Activated CD4-positive, alpha-beta T cell treated with anti-CD3 and anti-CD28 coated beads for 36 hours (primary cell): ENCODE measurements at regions not wholly inside any gene's neighbourhood (a gene's known extent, or its start where the extent isn't known, plus 50 kb on each side); places are given as distances from the start of the nearest gene placed in this dataset.

ENCODE experiments used
- ATAC-seq: fragments of 200-7000 bp; cut with Tn5 transposase; one replicate; pipeline ENCODE4 v1.10.0; 2021; ENCODE audit warnings: mild to moderate bottlenecking, moderate library complexity
- CTCF ChIA-PET: fragments of 350-600 bp; sonication (Branson Sonifier 250); formaldehyde crosslinking; loops from one replicate; lab custom pipeline; 2021; ENCODE audit warnings: antibody characterized with exemption; lab: Charles Lee
- POLR2A ChIA-PET: fragments of 350-600 bp; sonication (Branson Sonifier 250); formaldehyde crosslinking; loops from one replicate; lab custom pipeline; 2021; ENCODE audit warnings: antibody characterized with exemption, inconsistent platforms; lab: Charles Lee
- DNase-seq: peaks from one replicate; pipeline ENCODE4 v3.0.0-alpha.2; 2020
- H3K27ac Mint-ChIP-seq: one replicate; pipeline ENCODE4 v1.8.0; 2021; ENCODE audit warnings: mixed read lengths
- H3K27me3 Mint-ChIP-seq: one replicate; pipeline ENCODE4 v1.8.0; 2021; ENCODE audit warnings: mixed read lengths
- H3K36me3 Mint-ChIP-seq: one replicate; pipeline ENCODE4 v1.8.0; 2021; ENCODE audit warnings: low read depth, mixed read lengths
- H3K4me1 Mint-ChIP-seq: one replicate; pipeline ENCODE4 v1.8.0; 2021; ENCODE audit warnings: mixed read lengths
- H3K4me3 Mint-ChIP-seq: one replicate; pipeline ENCODE4 v1.8.0; 2021; ENCODE audit warnings: mild to moderate bottlenecking, moderate library complexity, mixed read lengths
- H3K9me3 Mint-ChIP-seq: one replicate; pipeline ENCODE4 v1.8.0; 2021; ENCODE audit warnings: low read depth, mixed read lengths
- intact Hi-C, 2 experiments: fragments of 100-400 bp; cut with DNase I in 1 of 2; cut with micrococcal nuclease in 1 of 2; formaldehyde crosslinking; loops; one replicate each; pipeline versions ENCODE4 v1.14.2 to v1.15.1; 2022 to 2024; cut with DNase I, micrococcal nuclease

DNA sequence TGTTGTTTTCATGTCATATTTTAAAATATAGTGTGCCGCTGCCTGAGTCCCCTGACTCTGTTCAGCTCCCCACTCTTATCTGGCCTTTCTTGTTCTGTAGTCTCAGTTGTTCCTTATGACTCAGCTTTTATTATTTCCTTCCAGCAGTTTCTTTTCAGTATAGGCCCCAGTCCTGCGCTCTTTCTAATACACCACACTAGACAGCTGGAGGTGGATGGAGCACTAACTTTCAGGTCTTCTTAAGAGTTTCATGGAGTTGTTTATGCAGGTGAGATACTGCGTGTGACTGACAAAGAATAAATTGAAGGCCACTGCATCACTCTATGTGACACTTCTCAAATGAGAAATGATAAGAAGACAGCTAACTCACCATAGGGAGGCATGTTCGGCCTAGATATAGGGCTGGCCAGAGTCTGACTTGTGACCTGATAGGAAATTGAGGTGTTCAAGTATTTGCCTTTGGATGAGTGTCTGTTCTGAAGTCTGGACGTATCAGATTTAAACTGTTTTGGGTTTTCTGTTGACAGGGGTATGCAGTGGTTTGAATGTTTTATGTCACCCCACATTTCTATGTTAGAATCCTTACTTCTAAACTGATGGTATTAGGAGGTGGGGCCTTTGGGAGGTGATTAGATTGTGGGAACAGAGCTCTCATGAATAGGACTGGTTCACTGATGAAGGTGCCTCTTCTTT, 60.8 kb upstream of the CLMN start:
- peaks cover 14% of the 10 kb centered on the region for H3K9me3 Mint-ChIP-seq
- H3K27ac Mint-ChIP-seq, result no peak overlapping the region
- no peaks in the 10 kb centered on the region for H3K4me1 Mint-ChIP-seq
- H3K4me3 Mint-ChIP-seq, result no peak overlapping the region
- peaks cover 14% of the 10 kb centered on the region for H3K27me3 Mint-ChIP-seq
- ChIA-PET POLR2A (no interaction called here), CTCF (no interaction called here)
- H3K36me3 Mint-ChIP-seq, result peaks cover 4% of the 10 kb centered on the region
- no peak for ATAC-seq
- DNase-seq, result no peak
- intact Hi-C loops, result no loop called here

GRCh38 chr14:95379634-95380033, 59.9 kb upstream of the CLMN start:
- Mint-ChIP-seq H3K36me3 (peaks cover 4% of the 10 kb centered on the region), H3K4me1 (no peaks in the 10 kb centered on the region), H3K9me3 (peaks cover 14% of the 10 kb centered on the region), H3K27me3 (peaks cover 15% of the 10 kb centered on the region), H3K27ac (no peak overlapping the region), H3K4me3 (no peak overlapping the region)
- DNase-seq, result no peak
- ChIA-PET CTCF (interaction anchor here (1.2 kb wide), 1 partner anchor 14 kb away, joined by 3 read pairs; no protein-coding TSS in a partner anchor), POLR2A (no interaction called here)
- intact Hi-C loops, result no loop called here
- no peak for ATAC-seq

GRCh38 chr14:95375539-95376109, 55.9 kb upstream of the CLMN start:
- ChIA-PET CTCF (no interaction called here), POLR2A (no interaction called here)
- no peak overlapping the region for H3K27ac Mint-ChIP-seq
- intact Hi-C loops, result no loop called here
- no peaks in the 10 kb centered on the region for H3K4me1 Mint-ChIP-seq
- peaks cover 22% of the 10 kb centered on the region for H3K27me3 Mint-ChIP-seq
- ATAC-seq (no peak), DNase-seq (no peak)
- no peak overlapping the region for H3K4me3 Mint-ChIP-seq
- H3K9me3 Mint-ChIP-seq, result peaks cover 13% of the 10 kb centered on the region
- peaks cover 4% of the 10 kb centered on the region for H3K36me3 Mint-ChIP-seq

DNA sequence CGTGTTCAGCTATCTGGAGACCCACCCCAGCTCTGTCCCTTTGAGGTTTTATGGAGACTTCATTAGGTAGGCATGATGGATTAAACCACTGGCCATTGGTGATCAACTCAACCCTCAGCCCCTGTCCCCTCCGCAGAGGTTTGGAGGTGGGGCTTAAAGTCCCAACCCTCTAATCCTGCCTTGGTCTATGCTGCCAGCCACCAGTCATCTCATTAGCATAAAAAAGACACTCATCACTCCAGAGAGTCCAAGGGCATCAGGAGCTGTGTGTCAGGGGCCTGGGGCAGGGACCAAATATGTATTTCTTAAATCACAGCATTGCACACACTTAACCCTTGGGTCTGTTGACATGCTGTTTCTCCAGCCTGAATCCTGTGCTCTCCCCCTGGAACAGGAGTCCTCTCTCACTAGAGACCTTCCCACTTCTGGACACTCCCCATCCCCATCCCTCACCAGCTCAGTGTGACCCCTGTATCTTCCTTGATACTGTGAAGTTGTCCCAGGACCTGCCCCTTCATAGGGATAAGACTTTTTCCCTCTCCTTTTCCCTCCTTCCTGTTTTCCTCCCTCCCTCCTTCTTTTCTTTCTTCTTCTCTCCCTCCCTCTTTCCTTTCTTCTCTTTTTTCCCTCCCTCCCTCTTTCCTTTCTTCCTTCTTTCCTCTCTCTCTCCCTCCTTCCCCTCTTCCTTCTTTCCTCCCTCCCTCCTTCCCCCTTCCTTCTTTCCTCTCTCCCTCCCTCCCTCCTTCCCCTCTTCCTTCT, 54.7 kb upstream of the CLMN start:
- Mint-ChIP-seq H3K4me1 (no peaks in the 10 kb centered on the region), H3K27ac (no peak overlapping the region), H3K27me3 (peaks cover 23% of the 10 kb centered on the region), H3K36me3 (no peaks in the 10 kb centered on the region), H3K9me3 (peaks cover 2% of the 10 kb centered on the region), H3K4me3 (no peak overlapping the region)
- CTCF ChIA-PET, result no interaction called here
- ATAC-seq, result no peak
- intact Hi-C loops, result no loop called here
- POLR2A ChIA-PET, result no interaction called here
- no peak for DNase-seq

DNA sequence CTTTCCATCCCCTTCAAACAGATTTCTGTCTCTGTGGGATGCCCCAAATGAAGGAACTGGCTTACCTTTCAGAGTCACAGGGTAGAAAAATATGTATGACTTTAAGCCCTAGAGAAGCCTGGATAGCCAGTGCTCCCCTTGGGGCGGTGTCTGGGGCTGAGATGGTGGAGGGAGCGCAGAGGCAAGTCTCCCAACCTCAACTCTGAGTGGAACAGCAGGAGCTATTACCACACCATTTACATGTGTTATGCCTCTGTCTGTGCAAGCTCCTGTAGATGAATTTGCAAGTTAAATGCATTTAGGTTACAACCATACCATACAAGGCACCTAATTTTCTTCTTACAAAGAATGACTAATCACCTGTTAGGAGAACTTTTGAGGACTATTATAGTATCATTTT, 50.4 kb upstream of the CLMN start:
- ChIA-PET POLR2A (no interaction called here), CTCF (no interaction called here)
- Mint-ChIP-seq H3K36me3 (no peaks in the 10 kb centered on the region), H3K27ac (no peak overlapping the region), H3K9me3 (no peaks in the 10 kb centered on the region), H3K4me3 (no peak overlapping the region), H3K27me3 (peaks cover 21% of the 10 kb centered on the region), H3K4me1 (no peaks in the 10 kb centered on the region)
- DNase-seq (no peak), ATAC-seq (no peak)
- intact Hi-C loops, result no loop called here
